Endothelial cell of umbilical vein (primary cell): ENCODE measurements at regions not wholly inside any gene's neighbourhood (a gene's known extent, or its start where the extent isn't known, plus 50 kb on each side); places are given as distances from the start of the nearest gene placed in this dataset.

ENCODE experiments used
- BruUV-seq: library from RNA; stranded (reverse); fragments of 400-500 nt; replicated peaks from 2 replicates; lab custom pipeline; 2021; lab: Mats Ljungman, UMichigan
- CTCF ChIA-PET: fragments of 300-600, 350-600 bp; sonication (Branson Sonifier 250); formaldehyde crosslinking; loops from one replicate; lab custom pipeline; 2021; ENCODE audit warnings: antibody characterized with exemption, inconsistent platforms; lab: Charles Lee
- POLR2A ChIA-PET: fragments of 300-600, 350-600 bp; sonication (Branson Sonifier 250); formaldehyde crosslinking; loops from one replicate; lab custom pipeline; 2021; ENCODE audit warnings: antibody characterized with exemption, inconsistent platforms; lab: Charles Lee
- DNase-seq: peaks from one replicate; pipeline ENCODE4 v3.0.0-alpha.2; 2011; ENCODE audit warnings: low read depth, low spot score
- FAIRE-seq: peaks from 2 replicates; lab custom pipeline; 2011; peaks lifted over from hg19 to GRCh38; lab: Jason Lieb, UNC
- H2AFZ ChIP-seq: 2 replicates; pipeline ENCODE4 v1.6.0; 2012; ENCODE audit warnings: low read depth, low read length, control low read depth, inconsistent platforms
- H3K27ac ChIP-seq: 2 replicates; pipeline ENCODE4 v1.5.1; 2011; ENCODE audit warnings: low read depth, mild to moderate bottlenecking, control low read depth, low read length, moderate library complexity; ENCODE audit not compliant: insufficient read depth
- H3K27me3 ChIP-seq, 2 experiments: 2 replicates each; pipeline versions ENCODE4 v1.6.0 to v1.6.1; 2011; ENCODE audit warnings: low read length in 2 of 2, mixed read lengths in 1 of 2; ENCODE audit not compliant: control insufficient read depth in 2 of 2, insufficient read depth in 2 of 2
- H3K36me3 ChIP-seq, 2 experiments: 2 replicates in 1 of 2; 3 replicates in 1 of 2; pipeline ENCODE4 v1.5.1; 2011; ENCODE audit warnings: low read length in 2 of 2, mild to moderate bottlenecking in 1 of 2, moderate library complexity in 1 of 2; ENCODE audit not compliant: control insufficient read depth in 2 of 2, insufficient read depth in 2 of 2; ENCODE audit errors: extremely low read depth in 1 of 2
- H3K4me1 ChIP-seq: 3 replicates; pipeline ENCODE4 v1.5.1; 2011; ENCODE audit warnings: mild to moderate bottlenecking, low read length; ENCODE audit not compliant: control insufficient read depth, insufficient read depth; ENCODE audit errors: extremely low read depth
- H3K4me2 ChIP-seq: 2 replicates; pipeline ENCODE4 v1.6.1; 2011; ENCODE audit warnings: low read length, control low read depth, mixed read lengths; ENCODE audit not compliant: insufficient read depth
- H3K4me3 ChIP-seq, 3 experiments: fragments of 200-600 bp in 1 of 3; sonication (generic), shearing (Covaris generic) in 1 of 3; replicated peaks in 1 of 3; 2 replicates each; pipeline ENCODE4 v1.5.1; 2011 to 2016; ENCODE audit warnings: control low read depth in 3 of 3, low read length in 3 of 3, mild to moderate bottlenecking in 2 of 3, inconsistent platforms in 1 of 3, low read depth in 1 of 3, moderate library complexity in 1 of 3; ENCODE audit not compliant: insufficient read depth in 1 of 3
- H3K79me2 ChIP-seq: 2 replicates; pipeline ENCODE4 v1.6.0; 2012; ENCODE audit warnings: low read length, inconsistent platforms; ENCODE audit not compliant: control insufficient read depth, insufficient read depth
- H3K9ac ChIP-seq: replicated peaks from 2 replicates; pipeline ENCODE3; 2011; ENCODE audit warnings: low read length, control low read depth; ENCODE audit not compliant: insufficient read depth; ENCODE audit errors: extremely low read depth
- H3K9me1 ChIP-seq: replicated peaks from 3 replicates; pipeline ENCODE4 v1.6.0; 2011; ENCODE audit warnings: mild to moderate bottlenecking, low read length; ENCODE audit not compliant: control insufficient read depth, insufficient read depth; ENCODE audit errors: extremely low read depth
- H3K9me3 ChIP-seq: replicated peaks from 2 replicates; pipeline ENCODE4 v1.5.1; 2012; ENCODE audit warnings: low read length, inconsistent platforms; ENCODE audit not compliant: control insufficient read depth, insufficient read depth
- H4K20me1 ChIP-seq: replicated peaks from 2 replicates; pipeline ENCODE3; 2011; ENCODE audit warnings: mild to moderate bottlenecking, low read length; ENCODE audit not compliant: control insufficient read depth, insufficient read depth; ENCODE audit errors: extremely low read depth
- FOS ChIP-seq: IDR thresholded peaks from 2 replicates; pipeline ENCODE4 v1.6.1; 2011; ENCODE audit warnings: mild to moderate bottlenecking, low read length, moderate library complexity, borderline replicate concordance; ENCODE audit not compliant: insufficient read depth
- GATA2 ChIP-seq: IDR thresholded peaks from 2 replicates; pipeline ENCODE4 v1.7.0; 2011; ENCODE audit warnings: low read depth, mild to moderate bottlenecking, moderate library complexity, mixed read lengths, low read length; ENCODE audit not compliant: insufficient read length, insufficient read depth
- JUN ChIP-seq: IDR thresholded peaks from 2 replicates; pipeline ENCODE4 v1.6.1; 2011; ENCODE audit warnings: borderline replicate concordance, low read depth; ENCODE audit not compliant: insufficient read length, insufficient read depth
- MYC ChIP-seq: IDR thresholded peaks from one replicate; pipeline ENCODE4 v1.6.1; 2011; ENCODE audit warnings: mild to moderate bottlenecking, low read depth, low read length
- POLR2A ChIP-seq: IDR thresholded peaks from 2 replicates; pipeline ENCODE4 v1.6.1; 2012; ENCODE audit warnings: low read depth, mild to moderate bottlenecking, control low read depth, low read length
- POLR2AphosphoS5 ChIP-seq: IDR thresholded peaks from 2 replicates; pipeline ENCODE4 v1.6.1; 2012; ENCODE audit warnings: low read depth, mild to moderate bottlenecking, control low read depth, low read length, moderate library complexity; ENCODE audit not compliant: insufficient read depth
- dilution Hi-C: fragments of 300-500 bp; cut with MboI; formaldehyde crosslinking; loops from one replicate; pipeline ENCODE4 v1.15.0; 2019; ENCODE audit warnings: low sequenced_read_pairs; ENCODE audit not compliant: extremely low pct_ligation_motif_present
- intact Hi-C: fragments of 100-400 bp; cut with micrococcal nuclease; formaldehyde crosslinking; loops from one replicate; pipeline ENCODE4 v1.10.0; 2022
- TF ChIP-seq, protein P1 (sequence below): IDR thresholded peaks from 2 replicates; pipeline ENCODE4 v1.6.1; 2011; ENCODE audit not compliant: insufficient read depth, insufficient read length
- TF ChIP-seq, protein P2 (sequence below), 2 donors: IDR thresholded peaks; 1 replicate in 1 of 2; 2 replicates in 1 of 2; pipeline ENCODE4 v1.5.1; 2011; ENCODE audit warnings: low read length in 2 of 2, mild to moderate bottlenecking in 2 of 2, moderate library complexity in 2 of 2, control low read depth in 1 of 2, inconsistent platforms in 1 of 2, low read depth in 1 of 2; ENCODE audit not compliant: insufficient read depth in 1 of 2; ENCODE audit errors: extremely low read depth in 1 of 2

GRCh38 chr12:88746386-88746785 is 166.1 kb upstream of the KITLG start:
- Histone ChIP-seq H3K79me2 (no peaks in the 10 kb centered on the region), H4K20me1 (no peaks in the 10 kb centered on the region), H3K9ac (no peak overlapping the region), H3K36me3 (no peaks in the 10 kb centered on the region), H3K4me3 (no peak overlapping the region), H3K27me3 (no peaks in the 10 kb centered on the region), H3K27ac (no peak overlapping the region), H2AFZ (no peak overlapping the region), H3K9me3 (no peaks in the 10 kb centered on the region), H3K9me1 (no peaks in the 10 kb centered on the region), H3K4me2 (no peak overlapping the region), H3K4me1 (no peaks in the 10 kb centered on the region)
- TF ChIP-seq POLR2A: no peak
- no peak for TF ChIP-seq FOS
- no peak for TF ChIP-seq GATA2
- TF ChIP-seq, protein P1, sequence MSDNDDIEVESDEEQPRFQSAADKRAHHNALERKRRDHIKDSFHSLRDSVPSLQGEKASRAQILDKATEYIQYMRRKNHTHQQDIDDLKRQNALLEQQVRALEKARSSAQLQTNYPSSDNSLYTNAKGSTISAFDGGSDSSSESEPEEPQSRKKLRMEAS: no peak
- TF ChIP-seq JUN: no peak
- no peak for TF ChIP-seq POLR2AphosphoS5
- no peak for TF ChIP-seq MYC
- CTCF ChIA-PET: interaction anchor here (0.9 to 1.7 kb wide), 2 partner anchors 35 to 166 kb away, joined by 3 to 4 read pairs; partner anchors contain the start of gene KITLG
- DNase-seq: peak; percentile 75
- POLR2A ChIA-PET: no interaction called here
- dilution Hi-C loops (no loop called here), intact Hi-C loops (no loop called here)
- FAIRE-seq: no peak
- no TSS peak for BruUV-seq

DNA sequence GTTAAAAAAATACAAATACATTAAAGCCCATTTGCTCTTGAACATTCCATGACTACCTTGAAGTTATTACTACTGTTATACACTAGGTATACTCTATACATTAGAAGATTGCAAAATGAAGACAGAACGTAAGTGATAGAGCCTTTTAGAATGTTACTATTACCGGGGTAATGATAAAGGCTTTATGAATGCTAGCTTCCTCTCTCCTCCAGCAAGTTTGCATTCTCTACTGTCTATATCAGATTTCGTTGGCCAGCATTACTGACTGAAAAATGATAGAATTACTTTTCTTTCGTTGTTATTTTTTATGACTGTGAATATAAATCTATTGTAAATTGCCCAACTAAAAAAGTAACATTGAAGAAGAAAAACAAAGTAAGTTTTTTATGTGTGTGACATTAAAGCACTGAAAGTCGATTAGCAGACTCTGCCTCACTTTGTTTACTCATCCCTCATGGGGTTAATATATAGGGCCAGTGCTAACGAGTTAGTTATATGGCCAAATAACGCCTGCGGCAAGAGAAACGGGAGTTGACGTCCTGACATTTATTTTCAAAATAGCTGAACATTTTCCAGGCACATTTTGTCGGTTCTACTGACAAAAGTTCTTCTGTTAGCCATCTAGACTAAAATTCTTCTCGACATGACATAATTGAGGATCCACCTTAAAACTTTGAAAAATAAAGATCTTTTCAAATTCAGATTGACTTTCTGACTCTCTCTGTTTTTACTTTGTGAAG is 163.8 kb upstream of the KITLG start:
- H3K9me3 ChIP-seq: no peaks in the 10 kb centered on the region
- dilution Hi-C loops (no loop called here), intact Hi-C loops (no loop called here)
- H3K4me1 ChIP-seq: no peaks in the 10 kb centered on the region
- ChIA-PET CTCF (no interaction called here), POLR2A (no interaction called here)
- BruUV-seq: no TSS peak
- H3K36me3 ChIP-seq: no peaks in the 10 kb centered on the region
- DNase-seq: no peak
- FAIRE-seq: no peak
- no peak overlapping the region for H3K9ac ChIP-seq
- no peak overlapping the region for H3K4me2 ChIP-seq
- no peaks in the 10 kb centered on the region for H3K79me2 ChIP-seq
- no peaks in the 10 kb centered on the region for H3K9me1 ChIP-seq
- TF ChIP-seq JUN (no peak), FOS (no peak), MYC (no peak)
- TF ChIP-seq, protein P2, sequence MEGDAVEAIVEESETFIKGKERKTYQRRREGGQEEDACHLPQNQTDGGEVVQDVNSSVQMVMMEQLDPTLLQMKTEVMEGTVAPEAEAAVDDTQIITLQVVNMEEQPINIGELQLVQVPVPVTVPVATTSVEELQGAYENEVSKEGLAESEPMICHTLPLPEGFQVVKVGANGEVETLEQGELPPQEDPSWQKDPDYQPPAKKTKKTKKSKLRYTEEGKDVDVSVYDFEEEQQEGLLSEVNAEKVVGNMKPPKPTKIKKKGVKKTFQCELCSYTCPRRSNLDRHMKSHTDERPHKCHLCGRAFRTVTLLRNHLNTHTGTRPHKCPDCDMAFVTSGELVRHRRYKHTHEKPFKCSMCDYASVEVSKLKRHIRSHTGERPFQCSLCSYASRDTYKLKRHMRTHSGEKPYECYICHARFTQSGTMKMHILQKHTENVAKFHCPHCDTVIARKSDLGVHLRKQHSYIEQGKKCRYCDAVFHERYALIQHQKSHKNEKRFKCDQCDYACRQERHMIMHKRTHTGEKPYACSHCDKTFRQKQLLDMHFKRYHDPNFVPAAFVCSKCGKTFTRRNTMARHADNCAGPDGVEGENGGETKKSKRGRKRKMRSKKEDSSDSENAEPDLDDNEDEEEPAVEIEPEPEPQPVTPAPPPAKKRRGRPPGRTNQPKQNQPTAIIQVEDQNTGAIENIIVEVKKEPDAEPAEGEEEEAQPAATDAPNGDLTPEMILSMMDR (IDR thresholded peaks at IDR 0.05; ENCODE audit: extremely low read depth in 1 of 2, insufficient read depth in 1 of 2, low read depth in 1 of 2, low read length in 2 of 2): no peak
- H4K20me1 ChIP-seq: no peaks in the 10 kb centered on the region
- H2AFZ ChIP-seq: no peak overlapping the region
- no peaks in the 10 kb centered on the region for H3K27me3 ChIP-seq
- H3K4me3 ChIP-seq: no peak overlapping the region
- no peak overlapping the region for H3K27ac ChIP-seq
